ENCODE measurements at regions not wholly inside any gene's neighbourhood (a gene's known extent, or its start where the extent isn't known, plus 50 kb on each side); places are given as distances from the start of the nearest gene placed in this dataset.

GRCh38 chr4:184280137-184280536, 62.5 kb upstream of the ENPP6 start:
- TF ChIP-seq CTCF (IDR thresholded peaks at IDR 0.05; ENCODE audit: low read length) (no peak), EZH2 (IDR thresholded peaks at IDR 0.05; ENCODE audit: borderline replicate concordance, low read length) (no peak)
